ENCODE measurements at regions not wholly inside any gene's neighbourhood (a gene's known extent, or its start where the extent isn't known, plus 50 kb on each side); places are given as distances from the start of the nearest gene placed in this dataset.

DNA sequence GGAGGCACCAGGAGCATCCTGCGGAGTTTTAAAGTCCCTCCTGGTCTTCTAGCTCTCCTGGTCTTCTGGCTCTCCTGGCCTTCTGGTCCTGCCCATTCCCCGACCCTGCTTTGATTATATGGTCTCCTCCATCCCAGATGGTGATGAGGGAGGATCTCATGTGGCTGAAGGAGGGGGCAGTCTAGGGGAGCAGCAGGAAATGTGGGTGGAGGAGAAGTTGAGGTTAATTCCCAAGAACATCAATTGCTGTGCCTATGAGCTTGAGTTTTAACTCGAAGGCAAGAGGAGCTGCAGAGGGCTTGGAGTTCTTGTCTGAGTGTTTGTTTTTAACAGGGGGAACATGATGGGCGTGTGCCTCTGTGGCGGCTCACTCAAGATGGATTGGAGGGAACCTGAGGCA, 408.8 kb downstream of the MATN1 start:
- ChIA-PET CTCF (interaction anchor here (1.8 kb wide), 1 partner anchor 9 kb away, joined by 4 read pairs; no protein-coding TSS in a partner anchor), POLR2A (no interaction called here)
- DNase-seq (ENCODE audit: extremely low spot score): no peak
- TF ChIP-seq, protein P1, sequence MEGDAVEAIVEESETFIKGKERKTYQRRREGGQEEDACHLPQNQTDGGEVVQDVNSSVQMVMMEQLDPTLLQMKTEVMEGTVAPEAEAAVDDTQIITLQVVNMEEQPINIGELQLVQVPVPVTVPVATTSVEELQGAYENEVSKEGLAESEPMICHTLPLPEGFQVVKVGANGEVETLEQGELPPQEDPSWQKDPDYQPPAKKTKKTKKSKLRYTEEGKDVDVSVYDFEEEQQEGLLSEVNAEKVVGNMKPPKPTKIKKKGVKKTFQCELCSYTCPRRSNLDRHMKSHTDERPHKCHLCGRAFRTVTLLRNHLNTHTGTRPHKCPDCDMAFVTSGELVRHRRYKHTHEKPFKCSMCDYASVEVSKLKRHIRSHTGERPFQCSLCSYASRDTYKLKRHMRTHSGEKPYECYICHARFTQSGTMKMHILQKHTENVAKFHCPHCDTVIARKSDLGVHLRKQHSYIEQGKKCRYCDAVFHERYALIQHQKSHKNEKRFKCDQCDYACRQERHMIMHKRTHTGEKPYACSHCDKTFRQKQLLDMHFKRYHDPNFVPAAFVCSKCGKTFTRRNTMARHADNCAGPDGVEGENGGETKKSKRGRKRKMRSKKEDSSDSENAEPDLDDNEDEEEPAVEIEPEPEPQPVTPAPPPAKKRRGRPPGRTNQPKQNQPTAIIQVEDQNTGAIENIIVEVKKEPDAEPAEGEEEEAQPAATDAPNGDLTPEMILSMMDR (IDR thresholded peaks at IDR 0.05; ENCODE audit: control extremely low read depth, extremely low read depth, low read depth, missing control alignments): no peak

DNA sequence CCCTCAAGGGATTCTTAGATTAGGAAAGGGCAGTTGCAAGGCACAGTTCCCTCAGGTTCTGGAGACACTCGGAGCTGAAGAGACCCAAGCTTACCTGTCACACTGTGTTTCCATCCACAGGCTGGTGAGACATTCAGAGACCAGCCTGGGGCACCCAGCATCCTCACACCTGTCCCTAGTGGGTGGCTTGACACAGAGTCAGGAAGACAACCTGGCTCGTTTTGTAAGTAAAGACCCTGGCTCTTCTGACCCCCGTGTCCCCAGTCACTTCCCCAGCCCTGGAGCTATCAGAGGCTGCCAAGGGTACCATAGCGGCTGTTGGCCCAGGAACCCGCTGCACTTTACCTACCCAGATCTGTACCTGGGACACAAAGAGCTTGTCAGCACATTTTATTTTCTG, 409.8 kb downstream of the MATN1 start:
- DNase-seq (ENCODE audit: extremely low spot score): no peak
- POLR2A ChIA-PET: no interaction called here
- CTCF ChIA-PET: interaction anchor here (1.8 kb wide), 1 partner anchor 10 kb away, joined by 4 read pairs; no protein-coding TSS in a partner anchor
- TF ChIP-seq, protein P1 (IDR thresholded peaks at IDR 0.05; ENCODE audit: control extremely low read depth, extremely low read depth, low read depth, missing control alignments): no peak

DNA sequence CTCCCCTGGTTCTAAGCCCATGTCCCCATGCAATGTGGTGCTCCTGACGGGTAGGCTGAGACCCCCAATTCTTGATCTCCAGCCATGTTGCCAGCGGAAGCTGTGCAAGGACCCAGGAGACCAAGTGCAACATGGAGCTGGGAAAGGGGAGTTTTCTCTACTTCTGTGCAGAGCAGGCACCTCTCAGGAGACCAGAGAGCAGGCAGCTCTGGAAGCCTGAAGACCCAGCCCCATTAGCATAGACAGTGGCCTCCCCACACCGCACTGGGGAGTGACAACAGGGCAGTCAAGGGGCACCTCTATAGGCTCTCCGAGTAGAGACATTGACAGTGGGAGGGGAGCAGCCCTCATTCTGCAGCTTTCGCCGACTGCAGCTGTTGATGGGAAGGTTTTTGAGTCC, 410.2 kb downstream of the MATN1 start:
- ChIA-PET POLR2A (no interaction called here), CTCF (interaction anchor here (1.8 kb wide), 1 partner anchor 11 kb away, joined by 4 read pairs; no protein-coding TSS in a partner anchor)
- TF ChIP-seq, protein P1 (IDR thresholded peaks at IDR 0.05; ENCODE audit: control extremely low read depth, extremely low read depth, low read depth, missing control alignments): no peak
- no peak for DNase-seq (ENCODE audit: extremely low spot score)

DNA sequence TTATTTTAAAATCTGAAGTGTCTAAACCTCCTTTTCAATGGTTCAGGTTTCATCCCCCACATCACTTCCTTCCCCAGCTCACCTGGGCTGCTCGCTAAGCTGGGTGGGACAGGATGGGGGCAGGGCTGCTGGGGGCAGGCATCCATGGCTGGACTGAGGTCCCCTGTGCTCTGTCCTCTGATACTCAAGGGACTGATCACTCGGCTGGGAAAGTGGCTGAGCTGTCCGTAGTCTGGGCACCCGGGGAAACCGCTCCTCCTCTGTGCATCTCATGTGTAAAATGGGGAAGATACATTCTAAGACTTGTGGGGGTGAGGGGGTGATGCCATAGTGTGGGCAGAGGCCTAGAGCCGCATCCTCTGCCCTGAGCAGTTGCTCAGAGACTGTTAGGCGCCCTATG, 411.2 kb downstream of the MATN1 start:
- TF ChIP-seq, protein P1 (IDR thresholded peaks at IDR 0.05; ENCODE audit: control extremely low read depth, extremely low read depth, low read depth, missing control alignments): no peak
- no peak for DNase-seq (ENCODE audit: extremely low spot score)
- CTCF ChIA-PET: interaction anchor here (0.7 kb wide), 1 partner anchor 9 kb away, joined by 3 read pairs; no protein-coding TSS in a partner anchor
- POLR2A ChIA-PET: no interaction called here

DNA sequence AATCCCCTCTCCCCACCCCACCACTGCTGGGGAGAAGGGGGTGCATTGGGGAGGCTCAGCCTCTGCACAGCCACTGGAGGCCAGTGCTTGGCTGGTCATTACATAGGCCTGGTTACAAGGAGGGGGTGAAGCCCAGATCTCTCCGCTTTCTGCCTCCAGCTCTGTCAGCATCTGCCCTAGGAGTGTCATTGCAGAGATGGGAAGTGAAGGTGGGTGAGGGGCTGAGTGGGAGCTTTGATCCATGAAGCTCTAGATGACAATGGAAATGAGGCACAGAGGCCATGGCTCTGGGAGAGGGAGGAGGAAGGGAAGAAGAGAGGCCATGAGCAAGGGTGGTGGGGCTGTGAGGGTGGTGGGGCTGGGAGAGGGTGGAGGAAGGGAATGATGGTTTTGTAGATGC, 411.6 kb downstream of the MATN1 start:
- no peak for DNase-seq (ENCODE audit: extremely low spot score)
- ChIA-PET CTCF (interaction anchor here (1.3 kb wide), 1 partner anchor 17 kb away, joined by 4 read pairs; no protein-coding TSS in a partner anchor), POLR2A (no interaction called here)
- TF ChIP-seq, protein P1 (IDR thresholded peaks at IDR 0.05; ENCODE audit: control extremely low read depth, extremely low read depth, low read depth, missing control alignments): no peak

DNA sequence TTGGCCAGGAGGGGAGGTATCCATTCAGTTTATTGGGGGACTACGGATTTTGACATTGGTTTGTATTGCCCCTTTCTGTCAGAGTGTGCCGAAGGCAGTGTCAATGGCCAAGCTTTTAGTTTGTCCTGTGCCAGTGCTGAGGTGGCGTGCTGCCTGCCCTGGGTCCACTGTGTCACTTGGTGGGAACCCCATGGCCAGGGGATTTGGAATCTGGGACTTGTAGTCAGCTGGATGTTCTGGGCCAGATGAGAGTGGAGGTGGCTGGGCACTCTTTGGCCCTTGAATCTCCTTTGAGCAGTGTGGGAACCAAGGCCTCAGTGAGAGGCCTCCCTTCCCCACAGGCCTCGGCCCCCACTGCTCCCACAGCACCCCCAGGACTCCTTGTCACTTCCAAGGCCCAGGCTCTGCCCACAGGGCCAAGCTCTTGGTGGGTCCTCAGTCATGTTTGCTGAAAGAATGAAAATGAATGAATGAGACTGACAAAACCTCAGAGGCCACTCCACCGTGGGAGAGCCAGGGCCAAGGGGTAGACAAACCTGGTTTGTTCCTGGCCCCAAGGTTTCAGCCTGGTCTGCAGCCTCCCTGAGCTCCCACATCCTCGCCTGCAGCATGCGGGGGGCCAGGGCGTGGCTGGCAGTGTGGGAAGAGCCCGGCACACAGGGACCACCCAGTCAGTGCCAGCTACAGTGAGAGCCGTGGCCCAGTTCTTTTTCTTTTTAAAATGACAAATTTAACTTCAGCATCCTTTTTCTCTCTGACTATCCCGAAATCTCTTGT, 412.2 kb downstream of the MATN1 start:
- POLR2A ChIA-PET: no interaction called here
- DNase-seq (ENCODE audit: extremely low spot score): no peak
- TF ChIP-seq, protein P1 (IDR thresholded peaks at IDR 0.05; ENCODE audit: control extremely low read depth, extremely low read depth, low read depth, missing control alignments): no peak
- CTCF ChIA-PET: interaction anchor here (1.3 kb wide), 1 partner anchor 16 kb away, joined by 4 read pairs; no protein-coding TSS in a partner anchor

Data from GM10248 (cell line).